Urinary bladder (tissue), 3 donors: ENCODE measurements at regions not wholly inside any gene's neighbourhood (a gene's known extent, or its start where the extent isn't known, plus 50 kb on each side); places are given as distances from the start of the nearest gene placed in this dataset.
"Not testable (repeated sequence)": the region's sequence is repeated elsewhere in the genome, so short reads cannot be mapped to it uniquely, and the experiment has no call there.

Experiments used
- DNase-seq: peaks from one replicate; pipeline ENCODE4 v3.0.0-alpha.2; 2015; ENCODE audit errors: extremely low spot score
- H3K27ac ChIP-seq: one replicate; pipeline ENCODE4 v1.5.1; 2013; ENCODE audit warnings: low read depth, mild to moderate bottlenecking, moderate library complexity
- H3K36me3 ChIP-seq: one replicate; pipeline ENCODE4 v1.6.1; 2013; ENCODE audit warnings: mild to moderate bottlenecking, moderate library complexity; ENCODE audit not compliant: insufficient read depth
- H3K4me1 ChIP-seq: one replicate; pipeline ENCODE4 v1.6.1; 2013; ENCODE audit warnings: mild to moderate bottlenecking, moderate library complexity; ENCODE audit not compliant: insufficient read depth
- H3K4me3 ChIP-seq: one replicate; pipeline ENCODE4 v1.5.1; 2013; ENCODE audit warnings: low read depth, low read length
- WGBS: extraction: QIAGEN DNeasy Blood & Tissue Kit; methylation state at CpG from one replicate; pipeline ENCODE4 v1.1.7; 2013; 5-methylcytosine and 5-hydroxymethylcytosine counted together
- donor health status: healthy with polysubstance abuse.
- donor health status: healthy.

- Histone ChIP-seq H3K4me3 (no peak overlapping the region), H3K4me1 (no peaks in the 10 kb centered on the region), H3K27ac (no peak overlapping the region), H3K36me3 (no peaks in the 10 kb centered on the region)
- 73% methylated on average over 2 of the region's 2 CpGs for WGBS
- DNase-seq: no peak
Observed at GRCh38 chr18:53874103-53874502, 350.4 kb downstream of the MBD2 start.

- no peaks in the 10 kb centered on the region for H3K36me3 ChIP-seq
- no peak overlapping the region for H3K27ac ChIP-seq
- no peaks in the 10 kb centered on the region for H3K4me1 ChIP-seq
- WGBS: 57% methylated on average over 5 of the region's 5 CpGs
- DNase-seq: no peak
- H3K4me3 ChIP-seq: no peak overlapping the region
Observed at GRCh38 chr18:53864770-53865169, 359.7 kb downstream of the MBD2 start.

- Histone ChIP-seq H3K4me1 (no peaks in the 10 kb centered on the region), H3K4me3 (no peak overlapping the region), H3K36me3 (no peaks in the 10 kb centered on the region), H3K27ac (no peak overlapping the region)
- WGBS: 62% methylated on average over 1 of the region's 1 CpG
- DNase-seq: no peak
Observed at GRCh38 chr18:53862921-53863320, 361.5 kb downstream of the MBD2 start.

GRCh38 chr18:53861185-53861584 is 363.3 kb downstream of the MBD2 start:
- no peaks in the 10 kb centered on the region for H3K36me3 ChIP-seq
- no peak for DNase-seq
- WGBS: no CpG with 5 or more reads among the region's 1 CpG
- no peak overlapping the region for H3K27ac ChIP-seq
- H3K4me1 ChIP-seq: no peaks in the 10 kb centered on the region
- H3K4me3 ChIP-seq: no peak overlapping the region

- Histone ChIP-seq H3K4me1 (no peaks in the 10 kb centered on the region), H3K36me3 (no peaks in the 10 kb centered on the region), H3K4me3 (no peak overlapping the region), H3K27ac (no peak overlapping the region)
- WGBS: 95% methylated on average over 1 of the region's 1 CpG
- no peak for DNase-seq
Observed at GRCh38 chr18:53859764-53860163, 364.7 kb downstream of the MBD2 start.

GRCh38 chr18:53850902-53851301 is 373.6 kb downstream of the MBD2 start:
- H3K27ac ChIP-seq: no peak overlapping the region
- no peaks in the 10 kb centered on the region for H3K36me3 ChIP-seq
- no peaks in the 10 kb centered on the region for H3K4me1 ChIP-seq
- H3K4me3 ChIP-seq: no peak overlapping the region
- no peak for DNase-seq

GRCh38 chr18:53843763-53844162 is 380.7 kb downstream of the MBD2 start:
- no peak overlapping the region for H3K27ac ChIP-seq
- no peaks in the 10 kb centered on the region for H3K4me1 ChIP-seq
- no peak overlapping the region for H3K4me3 ChIP-seq
- no peak for DNase-seq
- H3K36me3 ChIP-seq: no peaks in the 10 kb centered on the region
- WGBS: 59% methylated on average over 1 of the region's 1 CpG

- 60% methylated on average over 5 of the region's 5 CpGs for WGBS
- no peaks in the 10 kb centered on the region for H3K36me3 ChIP-seq
- no peak overlapping the region for H3K4me3 ChIP-seq
- DNase-seq: no peak
- H3K27ac ChIP-seq: no peak overlapping the region
- no peaks in the 10 kb centered on the region for H3K4me1 ChIP-seq
Observed at GRCh38 chr18:53843113-53843760, 381.2 kb downstream of the MBD2 start.

GRCh38 chr18:53838746-53839145 is 385.7 kb downstream of the MBD2 start:
- peak; percentile 10 for DNase-seq
- WGBS: 15% methylated on average over 4 of the region's 4 CpGs

GRCh38 chr18:53821141-53821540 is 403.3 kb downstream of the MBD2 start:
- not testable (repeated sequence) for DNase-seq, H3K4me3 ChIP-seq, H3K36me3 ChIP-seq, H3K27ac ChIP-seq, H3K4me1 ChIP-seq
- WGBS: 26% methylated on average over 1 of the region's 1 CpG

More at GRCh38 chr18:53838746-53839145, 385.7 kb downstream of the MBD2 start:
- no peaks in the 10 kb centered on the region for H3K36me3 ChIP-seq
- H3K4me3 ChIP-seq: no peak overlapping the region
- H3K27ac ChIP-seq: no peak overlapping the region
- H3K4me1 ChIP-seq: no peaks in the 10 kb centered on the region

- DNase-seq: no peak
- no peaks in the 10 kb centered on the region for H3K4me1 ChIP-seq
- WGBS: 95% methylated on average over 1 of the region's 1 CpG
- H3K36me3 ChIP-seq: no peaks in the 10 kb centered on the region
- no peak overlapping the region for H3K27ac ChIP-seq
- H3K4me3 ChIP-seq: no peak overlapping the region
Observed at GRCh38 chr18:53819671-53820070, 404.8 kb downstream of the MBD2 start.

- Histone ChIP-seq H3K4me3 (no peak overlapping the region), H3K36me3 (no peaks in the 10 kb centered on the region), H3K27ac (no peak overlapping the region), H3K4me1 (no peaks in the 10 kb centered on the region)
- no peak for DNase-seq
- 76% methylated on average over 1 of the region's 1 CpG for WGBS
Observed at GRCh38 chr18:53819174-53819573, 405.3 kb downstream of the MBD2 start.

GRCh38 chr18:53817976-53818950 is 406.2 kb downstream of the MBD2 start:
- WGBS: 72% methylated on average over 1 of the region's 1 CpG
- Histone ChIP-seq H3K27ac (no peak overlapping the region), H3K4me1 (no peaks in the 10 kb centered on the region), H3K36me3 (no peaks in the 10 kb centered on the region), H3K4me3 (no peak overlapping the region)
- DNase-seq: no peak

GRCh38 chr18:53800171-53800570 is 424.3 kb downstream of the MBD2 start:
- Histone ChIP-seq H3K27ac (no peak overlapping the region), H3K36me3 (no peaks in the 10 kb centered on the region), H3K4me3 (no peak overlapping the region), H3K4me1 (no peaks in the 10 kb centered on the region)
- DNase-seq: no peak
- WGBS: 89% methylated on average over 2 of the region's 2 CpGs
